Posterior cingulate gyrus (tissue), 11 donors: ENCODE measurements at regions not wholly inside any gene's neighbourhood (a gene's known extent, or its start where the extent isn't known, plus 50 kb on each side); places are given as distances from the start of the nearest gene placed in this dataset.
A peak's percentile ranks its signal among the peaks of the same experiment; 100 is the strongest.

Experiments used
- DNase-seq, 10 donors: peaks; one replicate each; pipeline versions ENCODE4 v3.0.0 to v3.0.0-alpha.2; 2020 to 2021; ENCODE audit warnings: mixed read lengths in 3 of 10
- intact Hi-C: fragments of 100-400 bp; cut with DNase I; formaldehyde crosslinking; loops from one replicate; pipeline ENCODE4 v1.15.1; 2023

- intact Hi-C loops, result no loop called here
- no peak for DNase-seq
Measured at GRCh38 chr2:226256709-226257376, 542.8 kb downstream of the IRS1 start.

- intact Hi-C loops, result no loop called here
- DNase-seq, result no peak
Measured at GRCh38 chr2:226256237-226256636, 543.4 kb downstream of the IRS1 start.

- intact Hi-C loops, result no loop called here
- no peak for DNase-seq
Measured at GRCh38 chr2:226251661-226252060, 548.0 kb downstream of the IRS1 start.

GRCh38 chr2:226247289-226248275, 552.0 kb downstream of the IRS1 start:
- no peak for DNase-seq
- intact Hi-C loops, result no loop called here

- intact Hi-C loops, result no loop called here
- no peak for DNase-seq
Measured at GRCh38 chr2:226234187-226234586, 565.4 kb downstream of the IRS1 start.

- DNase-seq, result no peak
- intact Hi-C loops, result no loop called here
Measured at GRCh38 chr2:226233388-226233787, 566.2 kb downstream of the IRS1 start.

GRCh38 chr2:226228080-226228479, 571.5 kb downstream of the IRS1 start:
- no peak for DNase-seq
- intact Hi-C loops, result no loop called here

- intact Hi-C loops, result no loop called here
- no peak for DNase-seq
Measured at GRCh38 chr2:226227341-226227740, 572.3 kb downstream of the IRS1 start.

GRCh38 chr2:226223704-226224103, 575.9 kb downstream of the IRS1 start:
- DNase-seq, result no peak
- intact Hi-C loops, result no loop called here

- intact Hi-C loops, result no loop called here
- no peak for DNase-seq
Measured at GRCh38 chr2:226220511-226220910, 579.1 kb downstream of the IRS1 start.

GRCh38 chr2:226217191-226217590, 582.4 kb downstream of the IRS1 start:
- intact Hi-C loops, result loop anchor here (2.0 to 10.0 kb wide), 2 partner anchors 586 to 768 kb away; no protein-coding TSS in a partner anchor
- no peak for DNase-seq

GRCh38 chr2:226216575-226216974, 583.0 kb downstream of the IRS1 start:
- intact Hi-C loops, result loop anchor here (2.0 to 10.0 kb wide), 2 partner anchors 586 to 768 kb away; no protein-coding TSS in a partner anchor
- peak in 1 of 10 donors; percentile 35 for DNase-seq

- intact Hi-C loops, result loop anchor here (2.0 to 10.0 kb wide), 2 partner anchors 587 to 769 kb away; no protein-coding TSS in a partner anchor
- peak in 6 of 10 donors; percentile 7 to 86 (median 42) for DNase-seq
Measured at GRCh38 chr2:226215902-226216503, 583.6 kb downstream of the IRS1 start.

GRCh38 chr2:226213717-226214116, 585.9 kb downstream of the IRS1 start:
- intact Hi-C loops, result loop anchor here (10.0 kb wide), 1 partner anchor 771 kb away; no protein-coding TSS in a partner anchor

GRCh38 chr2:226211439-226211838, 588.2 kb downstream of the IRS1 start:
- no peak for DNase-seq
- intact Hi-C loops, result loop anchor here (10.0 kb wide), 1 partner anchor 773 kb away; no protein-coding TSS in a partner anchor

More at GRCh38 chr2:226213717-226214116, 585.9 kb downstream of the IRS1 start:
- DNase-seq, result no peak

GRCh38 chr2:226208726-226209125, 590.9 kb downstream of the IRS1 start:
- intact Hi-C loops, result no loop called here
- DNase-seq, result no peak

GRCh38 chr2:226207671-226208070, 591.9 kb downstream of the IRS1 start:
- no peak for DNase-seq
- intact Hi-C loops, result no loop called here

- DNase-seq, result no peak
- intact Hi-C loops, result no loop called here
Measured at GRCh38 chr2:226199555-226199954, 600.1 kb downstream of the IRS1 start.

GRCh38 chr2:226198956-226199355, 600.7 kb downstream of the IRS1 start:
- DNase-seq, result no peak
- intact Hi-C loops, result no loop called here

- intact Hi-C loops, result no loop called here
- DNase-seq, result no peak
Measured at GRCh38 chr2:226190479-226191252, 609.0 kb downstream of the IRS1 start.
